PC-9 (cell line): ENCODE measurements at regions not wholly inside any gene's neighbourhood (a gene's known extent, or its start where the extent isn't known, plus 50 kb on each side); places are given as distances from the start of the nearest gene placed in this dataset.

Experiments used
- BruUV-seq: library from RNA; stranded (reverse); fragments of 400-500 nt; replicated peaks from 2 replicates; lab custom pipeline; 2021; lab: Mats Ljungman, UMichigan
- CTCF ChIA-PET: fragments of 300-600 bp; sonication (Branson Sonifier 250); formaldehyde crosslinking; loops from one replicate; lab custom pipeline; 2022; ENCODE audit warnings: antibody characterized with exemption; lab: Charles Lee
- POLR2A ChIA-PET: fragments of 300-600 bp; sonication (Branson Sonifier 250); formaldehyde crosslinking; loops from one replicate; lab custom pipeline; 2022; ENCODE audit warnings: antibody characterized with exemption; ENCODE audit not compliant: unreplicated experiment; lab: Charles Lee
- DNase-seq, 2 experiments: peaks; one replicate each; pipeline versions ENCODE4 v3.0.0 to v3.0.0-alpha.2; 2015 to 2022; ENCODE audit warnings: mixed read lengths in 1 of 2
- H2AFZ ChIP-seq: fragments of 200-600 bp; sonication (generic); 2 replicates; pipeline ENCODE4 v1.8.1; 2017; ENCODE audit warnings: antibody characterized with exemption
- H3F3A ChIP-seq: fragments of 200-600 bp; sonication (generic); 2 replicates; pipeline ENCODE4 v1.8.1; 2017; ENCODE audit warnings: antibody characterized with exemption, mild to moderate bottlenecking, low read depth; ENCODE audit not compliant: insufficient read depth
- H3K27ac ChIP-seq: fragments of 200-600 bp; sonication (generic); 2 replicates; pipeline ENCODE4 v1.6.1; 2016; ENCODE audit warnings: mixed run types
- H3K27me3 ChIP-seq: fragments of 200-600 bp; sonication (generic); 2 replicates; pipeline ENCODE4 v1.6.1; 2016; ENCODE audit warnings: low read depth, mixed run types; ENCODE audit not compliant: insufficient read depth
- H3K36me3 ChIP-seq: fragments of 200-600 bp; sonication (generic); 2 replicates; pipeline ENCODE4 v1.6.1; 2016; ENCODE audit warnings: low read depth, mixed run types
- H3K4me1 ChIP-seq: fragments of 200-600 bp; sonication (generic); replicated peaks from 2 replicates; pipeline ENCODE4 v1.6.1; 2016; ENCODE audit warnings: mixed run types; ENCODE audit not compliant: insufficient read depth
- H3K4me2 ChIP-seq: fragments of 200-600 bp; sonication (generic); 2 replicates; pipeline ENCODE4 v1.6.1; 2017; ENCODE audit warnings: mixed run types
- H3K4me3 ChIP-seq: fragments of 200-600 bp; sonication (generic); 2 replicates; pipeline ENCODE4 v1.6.1; 2016; ENCODE audit warnings: mixed run types
- H3K79me2 ChIP-seq: fragments of 200-600 bp; sonication (generic); 2 replicates; pipeline ENCODE4 v1.6.1; 2017; ENCODE audit warnings: low read depth, mixed run types
- H3K9me2 ChIP-seq: fragments of 200-600 bp; sonication (generic); 2 replicates; pipeline ENCODE4 v1.8.1; 2017; ENCODE audit warnings: mild to moderate bottlenecking; ENCODE audit not compliant: insufficient read depth
- H3K9me3 ChIP-seq: fragments of 200-600 bp; sonication (generic); 2 replicates; pipeline ENCODE4 v1.8.1; 2016; ENCODE audit warnings: low read depth; ENCODE audit not compliant: insufficient read depth
- H4K20me1 ChIP-seq: fragments of 200-600 bp; sonication (generic); 2 replicates; pipeline ENCODE4 v1.8.1; 2017; ENCODE audit not compliant: insufficient read depth
- CTCF ChIP-seq: fragments of 200-600 bp; sonication (generic); conservative IDR thresholded peaks from 2 replicates; pipeline ENCODE4 v1.6.1; 2017; ENCODE audit warnings: mixed run types, antibody characterized with exemption, mild to moderate bottlenecking, moderate library complexity
- EZH2 ChIP-seq: fragments of 200-600 bp; sonication (generic); IDR thresholded peaks from 2 replicates; pipeline ENCODE4 v1.8.0; 2017; ENCODE audit warnings: antibody characterized with exemption, low read depth
- intact Hi-C: fragments of 100-400 bp; cut with micrococcal nuclease; formaldehyde crosslinking; loops from one replicate; pipeline ENCODE4 v1.10.0; 2022; ENCODE audit not compliant: unreplicated experiment

- Histone ChIP-seq H3K4me1 (no peaks in the 10 kb centered on the region), H3K4me3 (no peak overlapping the region), H3K4me2 (no peak overlapping the region), H3F3A (no peaks in the 10 kb centered on the region), H3K9me2 (no peaks in the 10 kb centered on the region), H3K27me3 (no peaks in the 10 kb centered on the region), H3K36me3 (no peaks in the 10 kb centered on the region), H4K20me1 (no peaks in the 10 kb centered on the region), H2AFZ (no peak overlapping the region), H3K79me2 (no peaks in the 10 kb centered on the region), H3K9me3 (no peaks in the 10 kb centered on the region), H3K27ac (no peak overlapping the region)
- ChIA-PET POLR2A (no interaction called here), CTCF (no interaction called here)
- no TSS peak for BruUV-seq
- no peak for DNase-seq
- no peak for TF ChIP-seq CTCF
- TF ChIP-seq EZH2 = no peak
- intact Hi-C loops = no loop called here
Measured at GRCh38 chr7:24409431-24410024, 125.5 kb downstream of the NPY start.

- Histone ChIP-seq H3K36me3 (no peaks in the 10 kb centered on the region), H4K20me1 (no peaks in the 10 kb centered on the region), H3K9me3 (no peaks in the 10 kb centered on the region), H3K27me3 (no peaks in the 10 kb centered on the region), H3K27ac (no peak overlapping the region), H3K4me3 (no peak overlapping the region), H3K4me1 (no peaks in the 10 kb centered on the region), H3K4me2 (no peak overlapping the region), H3K9me2 (no peaks in the 10 kb centered on the region), H3K79me2 (no peaks in the 10 kb centered on the region), H2AFZ (no peak overlapping the region), H3F3A (no peaks in the 10 kb centered on the region)
- TF ChIP-seq EZH2 (no peak), CTCF (no peak)
- ChIA-PET CTCF (no interaction called here), POLR2A (interaction anchor here (0.7 kb wide), 1 partner anchor 817 kb away, joined by 5 read pairs; no protein-coding TSS in a partner anchor)
- BruUV-seq = no TSS peak
- intact Hi-C loops = no loop called here
- no peak for DNase-seq
Measured at GRCh38 chr7:24411226-24411625, 127.2 kb downstream of the NPY start.

GRCh38 chr7:24417526-24418120, 133.6 kb downstream of the NPY start:
- intact Hi-C loops = no loop called here
- Histone ChIP-seq H3K27me3 (no peaks in the 10 kb centered on the region), H3K36me3 (no peaks in the 10 kb centered on the region), H4K20me1 (no peaks in the 10 kb centered on the region), H3K9me2 (peaks cover 3% of the 10 kb centered on the region; the same call in 1 of the 2 replicates), H3K9me3 (0 out of 2 replicates have a peak, but pooled peaks cover 3% of the 10 kb centered on the region), H3K79me2 (no peaks in the 10 kb centered on the region), H3K4me3 (no peak overlapping the region), H3K4me1 (no peaks in the 10 kb centered on the region), H3K4me2 (no peak overlapping the region), H3K27ac (no peak overlapping the region), H3F3A (no peaks in the 10 kb centered on the region), H2AFZ (no peak overlapping the region)
- POLR2A ChIA-PET = no interaction called here
- no TSS peak for BruUV-seq
- no peak for DNase-seq
- CTCF ChIA-PET = no interaction called here
- TF ChIP-seq CTCF = no peak
- TF ChIP-seq EZH2 = no peak
